Natural killer cell treated with Interleukin-12 subunit alpha and Interleukin-12 subunit beta and Interleukin-15 and Interleukin-18, amount 100 ng/mL, for 72 hours (primary cell): ENCODE measurements at regions not wholly inside any gene's neighbourhood (a gene's known extent, or its start where the extent isn't known, plus 50 kb on each side); places are given as distances from the start of the nearest gene placed in this dataset.
A peak's percentile ranks its signal among the peaks of the same experiment; 100 is the strongest.

Experiments used
- ATAC-seq, 2 donors: fragments of 150-1000 bp; cut with Tn5 transposase in 1 of 2; sonication (Bioruptor Pico), chemical (Tn5 transposase) in 1 of 2; 2 replicates each; pipeline ENCODE4 v1.10.0; 2021
- DNase-seq: peaks from one replicate; pipeline ENCODE4 v3.0.0; 2022; ENCODE audit warnings: low spot score
- H3K27ac Mint-ChIP-seq, 2 donors: 1 replicate in 1 of 2; 2 replicates in 1 of 2; pipeline ENCODE4 v1.8.0; 2022; ENCODE audit warnings: mixed read lengths in 2 of 2, mild to moderate bottlenecking in 1 of 2, moderate library complexity in 1 of 2
- H3K27me3 Mint-ChIP-seq, 2 donors: 1 replicate in 1 of 2; 2 replicates in 1 of 2; pipeline ENCODE4 v1.8.0; 2022; ENCODE audit warnings: mixed read lengths in 2 of 2
- H3K36me3 Mint-ChIP-seq: one replicate; pipeline ENCODE4 v1.8.0; 2022; ENCODE audit warnings: mixed read lengths
- H3K4me1 Mint-ChIP-seq, 2 donors: 1 replicate in 1 of 2; 2 replicates in 1 of 2; pipeline ENCODE4 v1.8.0; 2022; ENCODE audit warnings: low read depth in 2 of 2, mixed read lengths in 2 of 2, mild to moderate bottlenecking in 1 of 2
- H3K4me3 Mint-ChIP-seq: one replicate; pipeline ENCODE4 v1.8.0; 2022; ENCODE audit warnings: mixed read lengths
- H3K9me3 Mint-ChIP-seq: 2 replicates; pipeline ENCODE4 v1.8.0; 2022; ENCODE audit warnings: mixed read lengths

- Mint-ChIP-seq H3K36me3 (no peaks in the 10 kb centered on the region), H3K27me3 (peaks cover 9 to 18% of the 10 kb centered on the region in 2 donors), H3K4me3 (no peak overlapping the region), H3K9me3 (no peaks in the 10 kb centered on the region), H3K27ac (no peak overlapping the region), H3K4me1 (no peaks in the 10 kb centered on the region)
- no peak for DNase-seq
- ATAC-seq = no peak
These were observed 85.4 kb upstream of the RALY start for GRCh38 chr20:33908336-33908735.

- H3K9me3 Mint-ChIP-seq = no peaks in the 10 kb centered on the region
- no peaks in the 10 kb centered on the region for H3K4me1 Mint-ChIP-seq
- ATAC-seq (no peak), DNase-seq (no peak)
- H3K4me3 Mint-ChIP-seq = no peak overlapping the region
- peaks cover 11 to 23% of the 10 kb centered on the region in 2 donors for H3K27me3 Mint-ChIP-seq
- no peak overlapping the region for H3K27ac Mint-ChIP-seq
- no peaks in the 10 kb centered on the region for H3K36me3 Mint-ChIP-seq
These were observed 84.8 kb upstream of the RALY start for GRCh38 chr20:33908868-33909267.

- Mint-ChIP-seq H3K27me3 (peaks cover 11 to 23% of the 10 kb centered on the region in 2 donors), H3K9me3 (no peaks in the 10 kb centered on the region), H3K4me3 (no peak overlapping the region), H3K27ac (no peak overlapping the region), H3K4me1 (no peaks in the 10 kb centered on the region), H3K36me3 (no peaks in the 10 kb centered on the region)
- DNase-seq (no peak), ATAC-seq (no peak)
These were observed 84.3 kb upstream of the RALY start for GRCh38 chr20:33909331-33909921.

GRCh38 chr20:33910056-33910455 is 83.7 kb upstream of the RALY start:
- ATAC-seq (no peak), DNase-seq (no peak)
- Mint-ChIP-seq H3K27me3 (peaks cover 11 to 23% of the 10 kb centered on the region in 2 donors), H3K27ac (no peak overlapping the region), H3K4me1 (no peaks in the 10 kb centered on the region), H3K36me3 (no peaks in the 10 kb centered on the region), H3K4me3 (no peak overlapping the region), H3K9me3 (no peaks in the 10 kb centered on the region)

- no peaks in the 10 kb centered on the region for H3K4me1 Mint-ChIP-seq
- ATAC-seq (no peak), DNase-seq (no peak)
- H3K27me3 Mint-ChIP-seq = peaks cover 11 to 23% of the 10 kb centered on the region in 2 donors
- H3K27ac Mint-ChIP-seq = no peak overlapping the region
- no peaks in the 10 kb centered on the region for H3K36me3 Mint-ChIP-seq
- no peaks in the 10 kb centered on the region for H3K9me3 Mint-ChIP-seq
- H3K4me3 Mint-ChIP-seq = no peak overlapping the region
These were observed 83.0 kb upstream of the RALY start for GRCh38 chr20:33910529-33911327.

- Mint-ChIP-seq H3K27ac (no peak overlapping the region), H3K27me3 (peaks cover 8 to 16% of the 10 kb centered on the region in 2 donors), H3K4me3 (no peak overlapping the region), H3K36me3 (no peaks in the 10 kb centered on the region), H3K4me1 (no peaks in the 10 kb centered on the region), H3K9me3 (no peaks in the 10 kb centered on the region)
- DNase-seq (no peak), ATAC-seq (no peak)
These were observed 78.8 kb upstream of the RALY start for GRCh38 chr20:33914919-33915318.

- no peaks in the 10 kb centered on the region for H3K4me1 Mint-ChIP-seq
- peak; percentile 62 to 81 for ATAC-seq
- H3K9me3 Mint-ChIP-seq = no peaks in the 10 kb centered on the region
- DNase-seq = peak; percentile 69
- H3K27ac Mint-ChIP-seq = no peak overlapping the region
- no peaks in the 10 kb centered on the region for H3K36me3 Mint-ChIP-seq
- peaks cover 8 to 16% of the 10 kb centered on the region in 2 donors for H3K27me3 Mint-ChIP-seq
- H3K4me3 Mint-ChIP-seq = no peak overlapping the region
These were observed 77.9 kb upstream of the RALY start for GRCh38 chr20:33915726-33916331.

- DNase-seq (no peak), ATAC-seq (no peak)
- Mint-ChIP-seq H3K27ac (no peak overlapping the region), H3K9me3 (no peaks in the 10 kb centered on the region), H3K4me3 (no peak overlapping the region), H3K36me3 (no peaks in the 10 kb centered on the region), H3K4me1 (no peaks in the 10 kb centered on the region), H3K27me3 (peaks cover 8 to 16% of the 10 kb centered on the region in 2 donors)
These were observed 76.9 kb upstream of the RALY start for GRCh38 chr20:33916768-33917167.

GRCh38 chr20:33917831-33918525 is 75.7 kb upstream of the RALY start:
- DNase-seq = no peak
- H3K36me3 Mint-ChIP-seq = no peaks in the 10 kb centered on the region
- no peaks in the 10 kb centered on the region for H3K4me1 Mint-ChIP-seq
- peak in 1 of 2 donors; percentile 7 for ATAC-seq
- no peak overlapping the region for H3K27ac Mint-ChIP-seq
- H3K4me3 Mint-ChIP-seq = no peak overlapping the region
- peaks cover 6 to 9% of the 10 kb centered on the region in 2 donors for H3K27me3 Mint-ChIP-seq
- no peaks in the 10 kb centered on the region for H3K9me3 Mint-ChIP-seq

- H3K27me3 Mint-ChIP-seq = peaks cover 2 to 3% of the 10 kb centered on the region in 2 donors
- H3K27ac Mint-ChIP-seq = no peak overlapping the region
- no peaks in the 10 kb centered on the region for H3K36me3 Mint-ChIP-seq
- DNase-seq (no peak), ATAC-seq (no peak)
- H3K4me3 Mint-ChIP-seq = no peak overlapping the region
- H3K9me3 Mint-ChIP-seq = no peaks in the 10 kb centered on the region
- no peaks in the 10 kb centered on the region for H3K4me1 Mint-ChIP-seq
These were observed 75.0 kb upstream of the RALY start for GRCh38 chr20:33918662-33919061.

GRCh38 chr20:33919653-33920052 is 74.1 kb upstream of the RALY start:
- no peaks in the 10 kb centered on the region for H3K9me3 Mint-ChIP-seq
- H3K4me1 Mint-ChIP-seq = no peaks in the 10 kb centered on the region
- H3K36me3 Mint-ChIP-seq = no peaks in the 10 kb centered on the region
- H3K27ac Mint-ChIP-seq = no peak overlapping the region
- ATAC-seq (no peak), DNase-seq (no peak)
- H3K27me3 Mint-ChIP-seq = peaks cover 0 to 3% of the 10 kb centered on the region in 2 donors
- no peak overlapping the region for H3K4me3 Mint-ChIP-seq

- no peaks in the 10 kb centered on the region for H3K4me1 Mint-ChIP-seq
These were observed 71.5 kb upstream of the RALY start for GRCh38 chr20:33922224-33922623.

GRCh38 chr20:33923740-33924139 is 70.0 kb upstream of the RALY start:
- no peaks in the 10 kb centered on the region for H3K9me3 Mint-ChIP-seq

More at GRCh38 chr20:33922224-33922623, 71.5 kb upstream of the RALY start:
- H3K4me3 Mint-ChIP-seq = no peak overlapping the region
- H3K27ac Mint-ChIP-seq = no peak overlapping the region
- no peak for ATAC-seq
- no peaks in the 10 kb centered on the region for H3K9me3 Mint-ChIP-seq
- H3K27me3 Mint-ChIP-seq = peaks cover 0 to 6% of the 10 kb centered on the region in 2 donors
- DNase-seq = no peak
- H3K36me3 Mint-ChIP-seq = no peaks in the 10 kb centered on the region

GRCh38 chr20:33925867-33926266 is 67.8 kb upstream of the RALY start:
- ATAC-seq (no peak), DNase-seq (no peak)
- no peak overlapping the region for H3K4me3 Mint-ChIP-seq
- H3K36me3 Mint-ChIP-seq = no peaks in the 10 kb centered on the region
- H3K4me1 Mint-ChIP-seq = no peaks in the 10 kb centered on the region
- no peak overlapping the region for H3K27ac Mint-ChIP-seq
- no peaks in the 10 kb centered on the region for H3K9me3 Mint-ChIP-seq
- peaks cover 5 to 7% of the 10 kb centered on the region in 2 donors for H3K27me3 Mint-ChIP-seq

More at GRCh38 chr20:33923740-33924139, 70.0 kb upstream of the RALY start:
- H3K27ac Mint-ChIP-seq = no peak overlapping the region
- H3K36me3 Mint-ChIP-seq = no peaks in the 10 kb centered on the region
- ATAC-seq (no peak), DNase-seq (no peak)
- no peak overlapping the region for H3K4me3 Mint-ChIP-seq
- H3K4me1 Mint-ChIP-seq = no peaks in the 10 kb centered on the region
- H3K27me3 Mint-ChIP-seq = peaks cover 0 to 6% of the 10 kb centered on the region in 2 donors
